Stimulated activated CD8-positive, alpha-beta memory T cell treated with anti-CD3 and anti-CD28 coated beads, Interleukin-12 subunit alpha, Interleukin-12 subunit beta, amount 100 ng/mL, for 24 hours (primary cell): ENCODE measurements at regions not wholly inside any gene's neighbourhood (a gene's known extent, or its start where the extent isn't known, plus 50 kb on each side); places are given as distances from the start of the nearest gene placed in this dataset.

Source experiments
- DNase-seq: peaks from one replicate; pipeline ENCODE4 v3.0.0-alpha.2; 2020; ENCODE audit errors: extremely low read depth

DNA sequence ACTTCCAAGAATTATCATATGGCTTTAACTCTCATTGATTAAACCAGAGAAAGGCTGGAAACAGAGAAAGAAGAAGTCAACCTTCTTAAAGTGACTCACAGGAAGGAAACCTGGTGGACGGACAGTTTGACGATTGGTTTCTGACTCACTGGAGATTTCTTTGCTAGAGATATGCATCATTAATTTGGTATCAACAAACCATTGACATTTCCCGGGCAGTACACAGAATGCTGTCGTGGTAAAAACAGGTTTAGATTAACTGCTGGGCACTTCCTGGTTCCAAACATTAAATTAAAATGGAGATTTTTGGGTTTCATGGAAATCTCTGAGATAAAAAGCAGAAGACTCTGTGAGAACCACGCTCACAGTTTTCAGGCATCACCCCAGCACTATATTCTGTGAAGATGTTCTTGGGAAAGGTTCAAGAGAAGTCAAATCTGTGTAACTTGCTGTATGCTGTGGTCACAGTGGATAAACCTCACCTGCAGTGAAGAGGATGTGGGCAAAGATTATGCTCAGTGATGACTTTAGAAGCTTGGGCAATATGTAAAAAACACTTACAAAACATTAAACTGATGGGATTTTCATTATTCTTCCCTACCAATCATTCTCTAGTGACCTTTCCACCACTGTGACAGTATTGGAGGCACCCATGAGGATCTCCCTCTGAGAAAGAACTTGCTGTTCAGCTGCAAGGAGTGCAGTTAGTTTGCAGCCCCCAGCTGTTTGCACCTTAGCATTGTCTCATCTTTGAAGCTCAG, 61.1 kb upstream of the CD44 start:
- DNase-seq, result no peak

DNA sequence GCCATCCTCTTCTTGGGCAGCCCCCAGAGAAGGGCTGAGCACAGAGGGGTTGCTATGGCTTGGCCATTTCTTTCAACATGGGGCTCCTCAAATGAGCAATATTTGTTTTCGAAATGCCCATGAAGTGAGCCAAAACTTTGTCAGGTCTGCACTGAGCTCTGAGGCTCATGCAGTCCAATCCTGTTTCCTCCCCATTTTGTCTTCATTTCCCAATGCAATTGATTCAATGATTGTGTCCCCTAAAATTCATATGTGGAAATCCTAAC, 60.6 kb upstream of the CD44 start:
- DNase-seq, result no peak

DNA sequence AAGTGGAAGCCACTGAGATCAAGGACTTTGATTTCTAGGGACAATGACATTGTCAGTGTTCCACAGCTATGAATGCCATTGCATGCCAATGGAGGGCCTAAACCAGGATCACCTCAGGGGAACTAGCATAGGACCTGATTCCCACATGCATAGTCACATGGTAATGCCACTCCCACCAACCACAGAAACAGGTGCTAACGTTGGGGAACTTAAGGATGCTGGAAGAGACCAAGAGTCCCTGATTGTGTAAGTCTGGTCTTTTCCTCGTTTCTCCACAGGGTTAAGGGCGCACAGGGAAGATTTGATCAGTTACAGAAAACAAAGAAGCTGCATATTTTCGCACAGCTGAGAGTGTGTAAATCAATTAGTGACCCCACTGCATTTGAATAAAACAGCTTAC, 59.4 kb upstream of the CD44 start:
- no peak for DNase-seq

DNA sequence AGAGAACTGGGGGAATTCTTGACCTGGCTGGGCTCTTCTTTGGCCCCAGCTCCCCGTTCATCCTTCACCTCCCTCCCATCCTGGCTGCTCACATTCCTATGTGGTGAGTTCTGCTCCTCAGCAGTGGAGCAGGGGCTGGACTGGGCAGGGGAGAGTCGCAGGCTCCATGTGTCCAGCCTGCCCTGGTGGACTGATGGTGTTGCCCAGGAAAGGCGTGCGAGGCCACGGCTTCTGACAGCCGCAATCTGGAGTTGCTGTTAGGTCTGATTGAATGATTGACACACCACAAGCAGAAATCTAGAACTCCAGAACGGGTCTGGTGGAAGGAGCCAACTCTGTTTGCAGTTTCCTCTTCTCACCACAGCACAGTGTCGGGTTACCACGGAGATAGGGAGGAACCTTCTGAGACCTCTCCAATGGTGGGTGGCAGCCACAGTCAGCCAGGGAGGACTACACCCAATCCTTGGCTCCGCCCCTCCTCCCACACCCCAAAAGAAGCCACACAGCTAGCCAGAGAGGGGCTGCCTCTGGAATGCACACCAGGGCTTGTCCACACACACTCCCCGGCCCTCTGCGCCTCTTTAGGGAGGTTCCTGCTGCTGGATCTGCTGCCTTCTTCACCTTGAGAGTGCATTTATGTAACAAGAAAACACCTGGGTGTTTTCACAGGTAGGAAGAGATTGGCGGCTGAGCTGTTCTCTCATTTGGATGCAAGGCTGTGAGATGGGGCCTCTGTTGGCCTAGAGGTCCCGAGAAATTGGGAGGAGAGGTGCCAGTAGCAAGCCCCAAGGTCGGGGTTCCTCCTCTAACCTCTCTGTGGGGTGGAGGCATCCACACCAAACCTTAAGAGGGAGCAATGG, 56.4 kb upstream of the CD44 start:
- peak; percentile 44 for DNase-seq

DNA sequence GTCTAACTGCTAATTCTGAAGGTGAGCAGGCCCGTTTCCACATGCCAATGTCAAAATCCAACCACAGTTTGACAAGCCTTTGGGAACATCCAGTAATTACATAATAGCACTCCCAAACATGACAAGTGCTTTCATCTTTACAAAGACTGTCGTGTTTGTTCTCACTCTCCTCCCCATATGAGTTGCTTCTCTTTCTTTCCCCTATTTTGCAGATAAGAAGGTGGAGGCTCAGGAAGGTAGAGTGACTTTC, 55.9 kb upstream of the CD44 start:
- no peak for DNase-seq

DNA sequence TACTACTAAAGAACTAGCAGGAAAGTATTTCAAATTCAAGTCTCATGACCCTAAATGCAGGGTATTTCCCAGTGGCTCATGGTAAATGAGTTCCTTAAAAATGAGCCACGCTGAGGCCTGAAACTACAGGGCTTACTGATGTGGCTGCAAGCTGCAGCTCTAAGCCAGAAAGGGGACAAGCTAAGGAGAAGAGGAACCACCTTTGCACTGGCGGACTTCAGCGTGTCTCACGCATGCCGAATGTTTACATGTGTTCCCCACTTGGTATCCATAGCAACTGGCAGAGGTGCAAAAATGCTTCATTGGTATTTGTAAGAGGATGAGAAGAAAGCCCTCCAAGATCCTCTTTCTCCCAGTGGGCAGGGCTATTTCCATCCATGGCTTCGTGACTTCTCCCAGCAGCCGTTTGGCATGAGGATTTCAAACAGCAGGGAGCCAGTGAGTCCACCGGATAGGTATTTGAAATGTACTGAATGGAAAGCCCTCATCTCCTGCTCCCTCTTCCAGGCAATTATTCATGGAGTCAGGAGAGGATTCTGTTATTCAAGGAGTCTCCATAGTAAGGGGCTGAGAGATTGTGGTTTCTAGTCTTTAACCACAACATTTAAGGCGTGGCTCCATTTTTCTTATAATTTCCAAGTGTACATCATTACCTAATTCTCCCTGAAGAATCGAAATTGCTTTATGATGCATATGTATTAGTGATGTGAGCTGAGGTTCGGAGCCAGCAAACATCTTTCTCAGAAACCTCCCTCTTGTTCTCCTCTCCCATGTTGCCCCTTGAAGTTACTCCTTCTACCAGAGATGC, 55.3 kb upstream of the CD44 start:
- DNase-seq, result no peak

DNA sequence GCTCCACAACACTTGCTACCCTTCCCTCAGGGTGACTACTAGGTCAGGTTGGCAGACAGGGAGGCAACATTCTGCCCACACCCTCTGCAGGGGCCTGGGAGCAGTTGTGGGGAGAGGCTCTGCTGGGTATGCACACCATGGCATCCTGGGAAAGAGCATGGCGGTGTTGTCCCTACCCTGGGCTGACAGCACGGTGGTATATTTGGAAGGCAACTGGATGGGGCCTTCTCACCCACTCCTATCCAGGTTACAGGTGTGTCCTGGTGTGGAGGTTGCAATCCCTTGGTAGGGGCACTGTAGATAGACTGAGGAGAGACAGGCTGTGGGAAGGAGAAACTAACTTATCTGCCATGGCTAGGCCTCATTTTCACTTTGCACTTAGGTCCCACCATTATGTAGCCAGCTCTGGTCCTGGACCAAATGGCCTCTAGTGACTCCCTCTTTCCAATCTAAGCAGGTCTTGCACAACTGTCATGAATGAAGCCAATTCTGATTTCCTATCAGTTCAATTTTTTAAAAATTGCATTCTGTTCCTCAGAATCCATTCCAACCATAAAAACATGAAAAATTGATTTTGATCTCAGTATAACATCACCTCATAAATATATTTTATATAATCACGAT, 54.0 kb upstream of the CD44 start:
- DNase-seq, result no peak

DNA sequence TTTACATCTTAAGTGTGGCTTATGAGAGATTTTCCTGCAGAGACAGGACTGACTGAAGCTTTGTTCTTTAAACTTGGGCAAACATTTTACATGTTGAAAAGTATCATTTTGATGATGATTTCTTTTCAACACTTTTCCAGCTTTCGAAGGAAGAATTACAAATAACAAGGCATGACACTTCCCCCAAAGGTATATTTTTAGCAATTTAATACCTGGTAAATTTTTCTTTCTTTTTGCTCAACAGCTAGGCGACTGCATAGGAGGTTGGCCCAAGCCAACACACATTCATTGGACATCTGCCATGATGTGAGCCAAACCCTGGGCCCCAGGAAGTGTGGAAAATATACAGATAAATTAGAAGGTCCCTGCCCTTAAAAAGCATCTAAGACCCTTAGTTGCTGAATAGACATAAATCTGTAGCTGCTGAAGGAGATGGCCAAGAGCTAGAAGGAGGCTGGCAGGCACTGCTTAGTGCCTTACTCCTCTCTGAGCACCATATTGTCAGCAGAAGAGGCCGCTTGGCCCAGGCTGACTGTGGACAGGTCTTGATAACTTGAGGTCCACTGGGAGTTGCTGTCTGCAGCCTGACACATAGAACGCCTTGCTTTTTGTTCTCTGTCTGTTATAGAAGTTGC, 53.3 kb upstream of the CD44 start:
- DNase-seq, result no peak

DNA sequence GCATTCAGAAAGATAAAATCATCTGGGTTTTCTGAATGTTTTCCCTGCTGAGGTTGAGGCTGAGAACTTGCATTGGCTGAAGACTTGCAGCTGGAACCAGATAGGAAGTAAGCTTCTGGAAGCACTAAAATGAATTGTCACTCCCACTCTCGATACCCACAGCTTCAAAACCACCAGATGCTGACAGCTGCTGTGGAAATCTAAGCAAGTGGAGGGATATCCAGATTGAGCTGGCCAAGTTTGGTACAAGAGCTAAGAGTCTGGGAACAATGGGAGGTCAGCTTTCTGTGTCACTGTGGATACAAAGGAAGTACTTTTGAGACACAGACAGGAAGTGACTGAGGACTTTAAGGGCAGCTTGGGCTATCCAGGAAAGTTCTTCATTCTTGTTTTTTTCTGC, 51.3 kb upstream of the CD44 start:
- DNase-seq, result no peak

DNA sequence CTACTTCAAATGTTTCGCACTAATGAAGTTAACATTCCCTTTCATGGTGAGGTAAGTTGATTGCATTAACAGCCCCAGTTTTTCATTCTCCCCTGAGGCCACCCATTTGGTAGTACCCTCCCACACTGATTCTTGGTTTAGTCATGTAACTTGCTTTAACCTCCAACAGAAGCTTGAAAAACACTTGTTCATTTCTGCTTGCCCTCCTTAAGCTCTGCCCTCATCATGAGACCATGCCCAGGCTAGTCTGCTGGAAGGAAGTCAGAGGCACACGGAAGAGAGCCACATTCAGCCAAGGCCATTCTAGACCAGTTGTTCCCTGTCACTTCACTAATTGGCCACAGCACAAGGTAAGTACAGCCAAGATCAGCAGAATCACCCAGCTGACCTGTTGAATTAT, 50.7 kb upstream of the CD44 start:
- DNase-seq, result no peak

DNA sequence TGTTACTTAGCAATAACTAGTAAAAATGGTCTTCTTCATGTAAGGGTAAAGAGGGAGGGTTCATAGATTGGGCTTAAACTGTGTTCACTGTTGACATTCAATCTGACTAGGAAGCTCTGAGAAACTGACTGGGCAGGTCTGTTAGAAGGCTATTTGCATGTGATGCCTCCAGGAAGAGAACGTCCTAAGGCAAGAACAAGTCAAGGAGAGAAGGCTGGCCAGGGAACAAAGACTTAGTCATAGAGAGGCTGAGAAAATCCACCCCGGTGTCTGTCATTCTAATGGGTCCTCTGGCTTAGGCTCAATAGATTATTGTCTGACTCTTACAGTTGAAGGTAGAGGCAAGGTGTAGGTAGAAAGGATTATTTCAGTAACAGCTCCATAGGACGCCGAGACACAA, 50.3 kb upstream of the CD44 start:
- no peak for DNase-seq
